CD4-positive, alpha-beta T cell (primary cell): ENCODE measurements at regions not wholly inside any gene's neighbourhood (a gene's known extent, or its start where the extent isn't known, plus 50 kb on each side); places are given as distances from the start of the nearest gene placed in this dataset.

ENCODE experiments used
- ATAC-seq: fragments of 200-7000 bp; cut with Tn5 transposase; one replicate; pipeline ENCODE4 v1.10.0; 2022; ENCODE audit warnings: mild to moderate bottlenecking; ENCODE audit not compliant: poor library complexity
- CTCF ChIA-PET: fragments of 350-600 bp; sonication (Branson Sonifier 250); formaldehyde crosslinking; loops from one replicate; lab custom pipeline; 2021; ENCODE audit warnings: antibody characterized with exemption, inconsistent platforms; lab: Charles Lee
- POLR2A ChIA-PET: fragments of 350-600 bp; sonication (Branson Sonifier 250); formaldehyde crosslinking; loops from one replicate; lab custom pipeline; 2021; ENCODE audit warnings: antibody characterized with exemption, inconsistent platforms; lab: Charles Lee
- DNase-seq, 14 experiments: peaks; one replicate each; pipeline ENCODE4 v3.0.0-alpha.2; 2013 to 2020; ENCODE audit warnings: mixed read lengths in 2 of 14
- H3K27ac ChIP-seq, 2 donors: one replicate each; pipeline versions ENCODE4 v1.5.1 to v1.7.0; 2013; ENCODE audit warnings: low read length in 2 of 2, low read depth in 1 of 2, mild to moderate bottlenecking in 1 of 2
- H3K27me3 ChIP-seq, 2 experiments: 1 replicate in 1 of 2; 2 replicates in 1 of 2; pipeline versions ENCODE4 v1.6.1 to v1.7.0; 2013; ENCODE audit warnings: low read length in 2 of 2, control low read depth in 1 of 2, mild to moderate bottlenecking in 1 of 2, moderate library complexity in 1 of 2; ENCODE audit not compliant: insufficient read depth in 2 of 2, control insufficient read depth in 1 of 2
- H3K36me3 ChIP-seq: one replicate; pipeline ENCODE4 v1.6.1; 2013; ENCODE audit warnings: low read length, control low read depth; ENCODE audit not compliant: insufficient read depth
- H3K4me1 ChIP-seq: one replicate; pipeline ENCODE4 v1.6.1; 2013; ENCODE audit warnings: low read length, control low read depth; ENCODE audit not compliant: insufficient read depth
- H3K4me3 ChIP-seq: one replicate; pipeline ENCODE4 v1.5.1; 2013; ENCODE audit warnings: mild to moderate bottlenecking, low read length, moderate library complexity
- H3K9me3 ChIP-seq, 2 experiments: 1 replicate in 1 of 2; 2 replicates in 1 of 2; pipeline versions ENCODE4 v1.6.1 to v1.7.0; 2013; ENCODE audit warnings: low read length in 2 of 2, mild to moderate bottlenecking in 2 of 2, control low read depth in 1 of 2, moderate library complexity in 1 of 2; ENCODE audit not compliant: control insufficient read depth in 1 of 2, insufficient read depth in 1 of 2
- H3K27ac Mint-ChIP-seq: one replicate; pipeline ENCODE4 v1.8.0; 2020; ENCODE audit warnings: mixed read lengths
- H3K27me3 Mint-ChIP-seq: one replicate; pipeline ENCODE4 v1.8.0; 2021; ENCODE audit warnings: mixed read lengths
- H3K36me3 Mint-ChIP-seq: one replicate; pipeline ENCODE4 v1.8.0; 2021; ENCODE audit warnings: low read depth, mixed read lengths
- H3K4me1 Mint-ChIP-seq: one replicate; pipeline ENCODE4 v1.8.0; 2021; ENCODE audit warnings: low read depth, mixed read lengths
- H3K4me3 Mint-ChIP-seq: one replicate; pipeline ENCODE4 v1.8.0; 2020; ENCODE audit warnings: mild to moderate bottlenecking, mixed read lengths
- H3K9me3 Mint-ChIP-seq: one replicate; pipeline ENCODE4 v1.8.0; 2020; ENCODE audit warnings: mixed read lengths
- intact Hi-C, 2 experiments: fragments of 100-400 bp; cut with DNase I in 1 of 2; cut with micrococcal nuclease in 1 of 2; formaldehyde crosslinking; loops; one replicate each; pipeline versions ENCODE4 v1.15.1 to v1.9.0; 2023 to 2025; cut with DNase I, micrococcal nuclease
- TF ChIP-seq, protein P1 (sequence below): fragments of 200-600 bp; IDR thresholded peaks from one replicate; pipeline ENCODE4 v1.8.0; 2022; ENCODE audit warnings: antibody characterized with exemption, mild to moderate bottlenecking

DNA sequence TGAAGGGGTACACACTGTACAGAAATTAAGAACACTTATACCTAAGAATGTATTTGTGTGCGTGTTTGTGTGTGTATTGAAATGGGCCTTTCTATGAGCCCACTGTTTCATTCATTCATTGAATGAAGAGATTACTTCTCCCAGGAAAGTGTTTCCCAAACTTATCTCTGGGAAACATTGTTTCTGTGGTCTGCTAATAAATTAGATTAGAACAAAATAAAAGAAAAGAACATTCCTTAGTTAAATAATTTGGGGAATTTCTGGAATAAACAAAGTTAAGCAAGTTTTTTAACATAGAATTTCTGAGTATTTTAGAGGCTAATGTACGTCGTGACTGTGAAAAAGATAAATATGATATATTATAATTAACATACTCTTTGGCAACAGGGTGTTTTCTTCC lies 402.4 kb upstream of the CDH11 start:
- DNase-seq, result no peak
- Histone ChIP-seq H3K27me3 (no peaks in the 10 kb centered on the region), H3K4me3 (no peak overlapping the region), H3K27ac (no peak overlapping the region), H3K36me3 (no peaks in the 10 kb centered on the region), H3K9me3 (peaks cover 0 to 6% of the 10 kb centered on the region in 2 experiments), H3K4me1 (no peaks in the 10 kb centered on the region)
- Mint-ChIP-seq H3K9me3 (peaks cover 3% of the 10 kb centered on the region), H3K27ac (no peak overlapping the region), H3K4me3 (no peak overlapping the region), H3K4me1 (no peaks in the 10 kb centered on the region), H3K27me3 (no peaks in the 10 kb centered on the region), H3K36me3 (no peaks in the 10 kb centered on the region)
- CTCF ChIA-PET, result no interaction called here
- POLR2A ChIA-PET, result no interaction called here
- TF ChIP-seq, protein P1, sequence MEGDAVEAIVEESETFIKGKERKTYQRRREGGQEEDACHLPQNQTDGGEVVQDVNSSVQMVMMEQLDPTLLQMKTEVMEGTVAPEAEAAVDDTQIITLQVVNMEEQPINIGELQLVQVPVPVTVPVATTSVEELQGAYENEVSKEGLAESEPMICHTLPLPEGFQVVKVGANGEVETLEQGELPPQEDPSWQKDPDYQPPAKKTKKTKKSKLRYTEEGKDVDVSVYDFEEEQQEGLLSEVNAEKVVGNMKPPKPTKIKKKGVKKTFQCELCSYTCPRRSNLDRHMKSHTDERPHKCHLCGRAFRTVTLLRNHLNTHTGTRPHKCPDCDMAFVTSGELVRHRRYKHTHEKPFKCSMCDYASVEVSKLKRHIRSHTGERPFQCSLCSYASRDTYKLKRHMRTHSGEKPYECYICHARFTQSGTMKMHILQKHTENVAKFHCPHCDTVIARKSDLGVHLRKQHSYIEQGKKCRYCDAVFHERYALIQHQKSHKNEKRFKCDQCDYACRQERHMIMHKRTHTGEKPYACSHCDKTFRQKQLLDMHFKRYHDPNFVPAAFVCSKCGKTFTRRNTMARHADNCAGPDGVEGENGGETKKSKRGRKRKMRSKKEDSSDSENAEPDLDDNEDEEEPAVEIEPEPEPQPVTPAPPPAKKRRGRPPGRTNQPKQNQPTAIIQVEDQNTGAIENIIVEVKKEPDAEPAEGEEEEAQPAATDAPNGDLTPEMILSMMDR, result no peak
- intact Hi-C loops, result no loop called here
- no peak for ATAC-seq

DNA sequence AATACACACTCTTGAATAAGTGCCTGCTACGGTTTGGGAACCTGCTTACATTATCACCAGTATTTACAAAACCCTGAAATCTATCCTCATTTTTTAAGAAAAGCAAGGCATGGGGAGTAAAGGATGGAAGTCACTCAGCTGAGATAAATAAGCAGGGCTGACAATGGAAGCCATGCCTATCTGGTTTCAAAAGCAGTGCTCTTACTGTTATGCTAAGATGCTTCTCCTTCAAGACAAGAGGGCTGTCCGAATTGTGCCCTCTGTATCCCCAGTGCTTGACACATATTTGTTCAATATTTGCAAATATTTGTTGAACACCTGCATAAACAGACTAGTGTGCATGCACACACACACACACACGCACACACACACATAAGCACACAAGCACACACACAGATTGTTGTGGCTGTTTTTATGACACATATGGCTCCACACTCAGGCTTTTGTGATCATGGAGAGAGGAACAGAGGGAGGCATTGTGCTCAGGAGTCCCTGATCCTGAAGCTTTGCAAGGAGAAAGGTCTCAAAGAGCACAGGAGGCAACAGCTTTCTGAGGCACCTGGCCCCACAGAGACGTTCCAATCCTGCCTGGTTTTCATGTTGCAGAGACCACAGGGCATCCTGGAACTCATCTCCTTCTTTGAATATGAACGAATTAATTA lies 401.6 kb upstream of the CDH11 start:
- no peak for ATAC-seq
- Mint-ChIP-seq H3K4me1 (no peaks in the 10 kb centered on the region), H3K4me3 (no peak overlapping the region), H3K27ac (no peak overlapping the region), H3K9me3 (peaks cover 3% of the 10 kb centered on the region), H3K27me3 (no peaks in the 10 kb centered on the region), H3K36me3 (no peaks in the 10 kb centered on the region)
- Histone ChIP-seq H3K36me3 (no peaks in the 10 kb centered on the region), H3K4me1 (no peaks in the 10 kb centered on the region), H3K27me3 (no peaks in the 10 kb centered on the region), H3K9me3 (peaks cover 0 to 6% of the 10 kb centered on the region in 2 experiments), H3K27ac (no peak overlapping the region), H3K4me3 (no peak overlapping the region)
- no peak for DNase-seq
- CTCF ChIA-PET, result no interaction called here
- intact Hi-C loops, result no loop called here
- POLR2A ChIA-PET, result no interaction called here
- TF ChIP-seq, protein P1, result no peak

DNA sequence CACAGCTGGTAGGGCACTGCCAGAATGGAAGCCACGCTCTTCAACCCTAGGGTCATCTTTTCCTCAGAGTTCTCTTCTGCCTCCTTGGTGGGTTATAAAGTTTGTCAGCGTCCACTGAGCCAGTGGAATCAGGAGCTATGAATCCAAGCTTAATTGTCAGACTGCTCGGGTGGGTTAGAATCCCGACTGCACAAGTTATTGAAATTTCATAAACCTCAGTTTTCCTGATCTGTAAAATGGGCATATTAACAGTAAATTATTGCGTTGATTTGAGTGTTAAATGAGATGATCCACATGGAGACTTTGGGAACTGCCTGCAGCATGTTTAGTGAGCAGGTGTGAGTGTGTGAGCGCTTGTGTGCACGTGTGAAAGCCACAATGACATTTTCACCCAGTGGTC lies 400.5 kb upstream of the CDH11 start:
- Histone ChIP-seq H3K4me1 (no peaks in the 10 kb centered on the region), H3K27me3 (no peaks in the 10 kb centered on the region), H3K4me3 (no peak overlapping the region), H3K9me3 (peaks cover 0 to 1% of the 10 kb centered on the region in 2 experiments), H3K27ac (no peak overlapping the region), H3K36me3 (no peaks in the 10 kb centered on the region)
- intact Hi-C loops, result no loop called here
- no peaks in the 10 kb centered on the region for H3K27me3 Mint-ChIP-seq
- no peak overlapping the region for H3K4me3 Mint-ChIP-seq
- ChIA-PET CTCF (no interaction called here), POLR2A (no interaction called here)
- H3K27ac Mint-ChIP-seq, result no peak overlapping the region
- no peak for ATAC-seq
- no peaks in the 10 kb centered on the region for H3K36me3 Mint-ChIP-seq
- no peak for DNase-seq
- TF ChIP-seq, protein P1, result no peak
- H3K9me3 Mint-ChIP-seq, result peaks cover under 1% of the 10 kb centered on the region
- no peaks in the 10 kb centered on the region for H3K4me1 Mint-ChIP-seq
